Muscle layer of duodenum (tissue), 2 donors: ENCODE measurements at regions not wholly inside any gene's neighbourhood (a gene's known extent, or its start where the extent isn't known, plus 50 kb on each side); places are given as distances from the start of the nearest gene placed in this dataset.

Experiments used
- H3K27ac ChIP-seq: one replicate; pipeline ENCODE4 v1.7.0; 2013; ENCODE audit warnings: mild to moderate bottlenecking, low read length
- H3K27me3 ChIP-seq: one replicate; pipeline ENCODE4 v1.7.0; 2013; ENCODE audit warnings: low read depth, mild to moderate bottlenecking, control low read depth, low read length
- H3K36me3 ChIP-seq, 2 donors: one replicate each; pipeline ENCODE4 v1.7.0; 2013; ENCODE audit warnings: low read length in 2 of 2, control low read depth in 1 of 2, mild to moderate bottlenecking in 1 of 2; ENCODE audit not compliant: insufficient read depth in 2 of 2, control insufficient read depth in 1 of 2
- H3K4me1 ChIP-seq, 2 donors: one replicate each; pipeline ENCODE4 v1.7.0; 2013; ENCODE audit warnings: low read length in 2 of 2, mild to moderate bottlenecking in 2 of 2, control low read depth in 1 of 2, moderate library complexity in 1 of 2; ENCODE audit not compliant: insufficient read depth in 2 of 2, control insufficient read depth in 1 of 2
- H3K4me3 ChIP-seq, 2 donors: one replicate each; pipeline ENCODE4 v1.7.0; 2013; ENCODE audit warnings: low read length in 2 of 2, low read depth in 1 of 2, mild to moderate bottlenecking in 1 of 2
- H3K9me3 ChIP-seq, 2 donors: one replicate each; pipeline ENCODE4 v1.7.0; 2013; ENCODE audit warnings: low read length in 2 of 2, control low read depth in 1 of 2, mild to moderate bottlenecking in 1 of 2; ENCODE audit not compliant: control insufficient read depth in 1 of 2
- donor health status: healthy.

GRCh38 chr9:26329974-26330373, 562.6 kb downstream of the CAAP1 start:
- H3K27ac ChIP-seq = no peak overlapping the region
- no peaks in the 10 kb centered on the region for H3K27me3 ChIP-seq
- no peaks in the 10 kb centered on the region for H3K9me3 ChIP-seq
- no peaks in the 10 kb centered on the region for H3K4me1 ChIP-seq
- no peak overlapping the region for H3K4me3 ChIP-seq
- no peaks in the 10 kb centered on the region for H3K36me3 ChIP-seq

GRCh38 chr9:26326563-26326962, 566.0 kb downstream of the CAAP1 start:
- Histone ChIP-seq H3K27ac (no peak overlapping the region), H3K27me3 (no peaks in the 10 kb centered on the region), H3K4me3 (no peak overlapping the region), H3K36me3 (no peaks in the 10 kb centered on the region), H3K9me3 (no peaks in the 10 kb centered on the region), H3K4me1 (peaks cover 0 to 6% of the 10 kb centered on the region in 2 donors)

DNA sequence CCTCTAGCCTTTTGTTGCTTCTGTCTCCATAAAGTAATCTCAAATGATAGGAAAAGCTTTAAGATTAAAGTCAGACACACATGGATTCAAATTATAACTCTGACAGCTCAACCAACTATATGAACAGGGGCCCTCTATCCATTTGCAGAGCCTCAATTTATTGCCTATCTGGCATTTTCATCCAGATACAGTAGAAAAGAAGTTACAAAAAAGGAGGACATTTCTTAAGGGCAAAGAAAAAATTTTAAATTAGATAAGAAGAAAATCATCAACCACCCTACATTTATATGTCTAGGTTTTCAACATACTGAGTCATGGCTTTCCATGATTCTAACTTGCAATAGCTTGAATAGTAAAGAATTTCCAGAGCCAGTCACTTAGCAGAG, 567.2 kb downstream of the CAAP1 start:
- Histone ChIP-seq H3K4me3 (no peak overlapping the region), H3K27me3 (no peaks in the 10 kb centered on the region), H3K4me1 (peaks cover 0 to 6% of the 10 kb centered on the region in 2 donors), H3K36me3 (no peaks in the 10 kb centered on the region), H3K27ac (no peak overlapping the region), H3K9me3 (no peaks in the 10 kb centered on the region)

DNA sequence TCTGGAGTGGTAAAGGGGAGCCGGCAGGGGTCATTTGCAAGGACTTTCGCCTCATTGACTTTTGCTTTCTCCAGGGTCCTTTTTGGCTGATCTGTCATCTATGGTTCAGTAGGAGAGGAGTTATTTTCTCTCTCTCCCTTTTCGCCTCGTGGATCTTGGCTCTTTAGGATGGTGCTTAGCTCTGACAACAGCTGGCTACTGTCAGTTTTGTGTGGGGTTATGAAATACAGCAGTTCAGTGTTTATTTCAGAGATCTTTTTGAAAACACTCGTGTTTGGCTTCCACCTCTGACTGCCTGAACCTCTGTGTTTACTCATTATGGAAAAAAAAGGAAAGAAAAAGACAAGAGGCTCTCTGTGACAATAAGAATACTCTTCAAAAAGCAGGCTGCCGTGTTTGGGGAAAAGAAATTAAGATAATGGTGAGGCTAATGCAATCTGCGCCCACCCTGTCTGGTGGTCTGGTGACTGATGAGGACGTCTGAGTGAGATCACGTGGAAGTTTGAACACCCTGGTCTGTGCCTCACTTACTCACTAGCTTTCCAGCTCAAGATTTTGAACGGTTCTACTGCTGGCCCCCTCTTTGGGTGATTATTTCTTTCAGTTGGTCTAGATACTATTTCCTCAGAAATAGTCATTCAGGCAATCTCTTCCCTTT, 567.7 kb downstream of the CAAP1 start:
- H3K9me3 ChIP-seq = no peaks in the 10 kb centered on the region
- H3K4me1 ChIP-seq = peaks cover 0 to 6% of the 10 kb centered on the region in 2 donors
- no peaks in the 10 kb centered on the region for H3K27me3 ChIP-seq
- no peak overlapping the region for H3K4me3 ChIP-seq
- no peak overlapping the region for H3K27ac ChIP-seq
- no peaks in the 10 kb centered on the region for H3K36me3 ChIP-seq

DNA sequence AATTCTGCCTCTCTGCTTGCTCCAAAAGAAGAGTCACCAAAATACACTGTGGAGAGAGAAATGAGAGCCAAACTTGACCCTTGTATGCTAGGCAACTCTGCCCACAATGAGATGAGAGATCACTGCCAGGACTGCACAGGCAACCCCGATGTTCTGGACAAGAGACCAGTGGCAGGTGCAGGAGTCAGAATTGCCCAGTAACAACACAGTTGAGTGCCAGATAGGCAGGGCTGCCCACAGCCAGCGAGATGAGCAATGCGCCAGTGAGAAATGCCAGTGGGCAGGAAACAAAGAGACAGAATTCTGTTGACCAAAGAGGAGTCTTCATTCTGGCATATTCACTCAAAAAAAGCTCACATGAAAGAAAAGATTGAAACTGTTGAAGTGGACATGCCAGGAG, 570.7 kb downstream of the CAAP1 start:
- Histone ChIP-seq H3K27me3 (no peaks in the 10 kb centered on the region), H3K9me3 (no peaks in the 10 kb centered on the region), H3K27ac (no peak overlapping the region), H3K36me3 (no peaks in the 10 kb centered on the region), H3K4me1 (peaks cover 0 to 6% of the 10 kb centered on the region in 2 donors), H3K4me3 (no peak overlapping the region)

- peaks cover 0 to 6% of the 10 kb centered on the region in 2 donors for H3K4me1 ChIP-seq
- H3K27ac ChIP-seq = no peak overlapping the region
- no peak overlapping the region for H3K4me3 ChIP-seq
- no peaks in the 10 kb centered on the region for H3K9me3 ChIP-seq
- H3K36me3 ChIP-seq = no peaks in the 10 kb centered on the region
- no peaks in the 10 kb centered on the region for H3K27me3 ChIP-seq
These were observed 572.7 kb downstream of the CAAP1 start for GRCh38 chr9:26319859-26320258.

- Histone ChIP-seq H3K27me3 (no peaks in the 10 kb centered on the region), H3K4me3 (no peak overlapping the region), H3K27ac (no peak overlapping the region), H3K9me3 (no peaks in the 10 kb centered on the region), H3K36me3 (no peaks in the 10 kb centered on the region), H3K4me1 (no peaks in the 10 kb centered on the region)
These were observed 579.5 kb downstream of the CAAP1 start for GRCh38 chr9:26313108-26313507.

- H3K9me3 ChIP-seq = no peaks in the 10 kb centered on the region
- H3K27ac ChIP-seq = no peak overlapping the region
- H3K36me3 ChIP-seq = no peaks in the 10 kb centered on the region
- H3K27me3 ChIP-seq = no peaks in the 10 kb centered on the region
- no peaks in the 10 kb centered on the region for H3K4me1 ChIP-seq
- H3K4me3 ChIP-seq = no peak overlapping the region
These were observed 581.1 kb downstream of the CAAP1 start for GRCh38 chr9:26311463-26311995.

DNA sequence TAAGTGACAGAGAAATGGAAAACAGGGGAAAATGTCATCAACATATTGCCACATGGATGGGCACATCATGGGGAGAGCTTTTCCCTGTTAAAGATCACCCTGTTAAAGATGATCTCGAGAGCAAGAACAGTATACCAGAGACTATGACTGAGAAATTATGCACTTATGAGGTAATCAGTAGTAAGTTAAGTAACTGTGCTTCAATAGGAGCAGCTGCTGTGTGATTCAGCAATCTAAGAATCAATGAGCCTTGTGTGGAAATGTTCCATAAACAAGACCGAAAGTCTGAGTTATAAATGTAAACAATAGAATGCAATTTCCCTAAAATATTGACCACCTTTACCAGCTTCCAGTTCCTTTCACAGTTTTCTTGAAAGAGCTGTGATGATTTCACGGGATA, 582.3 kb downstream of the CAAP1 start:
- no peaks in the 10 kb centered on the region for H3K4me1 ChIP-seq
- H3K36me3 ChIP-seq = no peaks in the 10 kb centered on the region
- H3K27me3 ChIP-seq = no peaks in the 10 kb centered on the region
- no peak overlapping the region for H3K27ac ChIP-seq
- H3K4me3 ChIP-seq = no peak overlapping the region
- no peaks in the 10 kb centered on the region for H3K9me3 ChIP-seq

DNA sequence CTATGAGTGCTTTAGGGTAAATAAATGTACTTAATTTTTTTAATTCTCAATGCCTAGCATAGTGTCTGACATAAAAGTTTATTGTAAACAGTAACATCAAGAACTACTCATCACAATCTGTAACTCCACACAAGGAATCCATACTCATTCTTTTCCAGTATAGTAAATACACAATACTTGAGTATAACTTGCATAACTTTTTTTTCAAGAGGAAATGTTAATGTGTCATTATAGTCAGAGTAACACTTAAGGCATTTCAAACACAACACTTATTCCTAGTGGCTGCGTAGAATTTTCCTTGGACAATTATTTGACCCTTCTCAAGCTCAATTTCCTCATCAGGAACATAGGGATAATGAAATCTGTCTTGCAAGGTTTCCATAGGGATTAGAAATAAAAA, 584.3 kb downstream of the CAAP1 start:
- H3K4me3 ChIP-seq = no peak overlapping the region
- H3K9me3 ChIP-seq = no peaks in the 10 kb centered on the region
- H3K27me3 ChIP-seq = no peaks in the 10 kb centered on the region
- H3K4me1 ChIP-seq = no peaks in the 10 kb centered on the region
- no peak overlapping the region for H3K27ac ChIP-seq
- no peaks in the 10 kb centered on the region for H3K36me3 ChIP-seq

- H3K9me3 ChIP-seq = no peaks in the 10 kb centered on the region
- H3K4me1 ChIP-seq = no peaks in the 10 kb centered on the region
- no peaks in the 10 kb centered on the region for H3K27me3 ChIP-seq
- no peaks in the 10 kb centered on the region for H3K36me3 ChIP-seq
- no peak overlapping the region for H3K4me3 ChIP-seq
- H3K27ac ChIP-seq = no peak overlapping the region
These were observed 590.9 kb downstream of the CAAP1 start for GRCh38 chr9:26301659-26302058.

DNA sequence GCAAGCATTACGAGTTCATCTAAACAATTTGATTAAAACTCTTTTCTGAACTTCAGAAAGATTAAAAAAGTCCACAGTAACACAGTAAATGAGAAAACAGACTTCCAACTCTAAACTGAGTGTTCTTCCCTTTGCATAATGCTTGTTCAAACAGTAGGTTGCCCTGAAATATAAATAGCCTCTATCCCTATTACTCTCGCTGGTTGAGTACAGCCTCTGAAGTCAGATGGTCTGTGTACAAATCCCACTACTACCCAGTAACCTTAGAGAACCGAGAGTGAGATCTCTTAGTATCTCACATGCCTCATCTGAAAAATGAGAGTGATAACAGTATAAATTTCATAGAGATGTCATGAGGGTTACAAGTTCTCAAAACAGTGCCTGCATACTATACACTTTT, 591.6 kb downstream of the CAAP1 start:
- Histone ChIP-seq H3K36me3 (no peaks in the 10 kb centered on the region), H3K27ac (no peak overlapping the region), H3K4me1 (no peaks in the 10 kb centered on the region)

More for the DNA sequence above, 591.6 kb downstream of the CAAP1 start:
- no peaks in the 10 kb centered on the region for H3K9me3 ChIP-seq
- no peak overlapping the region for H3K4me3 ChIP-seq
- no peaks in the 10 kb centered on the region for H3K27me3 ChIP-seq
